Skeletal muscle satellite cell (primary cell): ENCODE measurements at regions not wholly inside any gene's neighbourhood (a gene's known extent, or its start where the extent isn't known, plus 50 kb on each side); places are given as distances from the start of the nearest gene placed in this dataset.
"Not testable (repeated sequence)": the region's sequence is repeated elsewhere in the genome, so short reads cannot be mapped to it uniquely, and the experiment has no call there.

Source experiments
- H3K27me3 ChIP-seq: 2 replicates; pipeline ENCODE4 v1.7.0; 2013; ENCODE audit warnings: low read length; ENCODE audit not compliant: control insufficient read depth, insufficient read depth
- H3K36me3 ChIP-seq: 2 replicates; pipeline ENCODE4 v1.7.0; 2013; ENCODE audit warnings: mild to moderate bottlenecking, control low read depth, low read length; ENCODE audit not compliant: insufficient read depth
- H3K4me1 ChIP-seq: 2 replicates; pipeline ENCODE4 v1.7.0; 2013; ENCODE audit warnings: low read length; ENCODE audit not compliant: control insufficient read depth, insufficient read depth
- H3K4me2 ChIP-seq: 2 replicates; pipeline ENCODE4 v1.7.0; 2013; ENCODE audit warnings: mild to moderate bottlenecking, low read length
- H3K4me3 ChIP-seq: 2 replicates; pipeline ENCODE4 v1.7.0; 2013; ENCODE audit warnings: low read length
- H3K9ac ChIP-seq: 2 replicates; pipeline ENCODE4 v1.7.0; 2013; ENCODE audit warnings: mild to moderate bottlenecking, low read depth, low read length, moderate library complexity
- H3K9me3 ChIP-seq: replicated peaks from 2 replicates; pipeline ENCODE4 v1.7.0; 2013; ENCODE audit warnings: mild to moderate bottlenecking, control low read depth, low read length

DNA sequence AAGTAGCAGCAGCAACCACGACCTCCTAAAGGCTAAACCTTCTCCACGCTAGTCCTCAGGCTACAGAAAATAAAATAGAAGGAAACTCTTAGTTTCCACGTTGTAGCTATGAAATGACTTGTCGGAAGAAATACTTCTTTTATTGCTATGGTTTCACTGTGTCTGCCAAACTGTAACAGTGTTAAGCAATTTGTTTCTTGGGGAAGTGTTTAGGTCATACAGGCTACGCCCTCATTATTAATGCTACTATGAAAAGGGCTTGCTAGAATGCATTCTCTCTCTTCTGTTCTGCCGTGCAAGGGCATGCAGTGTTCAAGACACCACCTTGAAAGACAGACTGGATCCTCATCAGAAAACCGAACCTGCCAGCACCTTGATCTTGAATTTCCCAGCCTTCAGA, 462.7 kb downstream of the PLOD2 start:
- H3K4me2 ChIP-seq, result no peak overlapping the region
- no peaks in the 10 kb centered on the region for H3K27me3 ChIP-seq
- no peak overlapping the region for H3K9ac ChIP-seq
- H3K36me3 ChIP-seq, result no peaks in the 10 kb centered on the region
- H3K4me3 ChIP-seq, result no peak overlapping the region
- no peaks in the 10 kb centered on the region for H3K4me1 ChIP-seq
- H3K9me3 ChIP-seq, result no peaks in the 10 kb centered on the region

DNA sequence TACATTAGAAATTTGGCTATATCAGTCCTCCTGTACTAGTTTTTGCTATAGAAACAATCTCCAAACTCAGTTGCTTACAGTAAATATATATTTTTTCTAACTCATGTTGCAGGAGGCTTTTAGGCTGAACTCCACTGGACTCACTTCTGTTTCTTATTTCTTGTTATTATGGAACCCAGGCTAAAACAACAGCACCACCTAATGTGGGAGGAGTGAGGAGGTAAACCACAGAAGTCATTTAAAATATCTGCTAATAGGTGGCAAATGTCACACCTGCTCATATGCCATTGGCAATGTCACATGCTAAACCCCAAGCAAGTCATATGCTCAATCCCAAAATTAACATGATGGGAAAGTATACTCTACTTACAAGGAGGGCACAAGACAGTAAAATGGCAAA, 462.2 kb downstream of the PLOD2 start:
- no peak overlapping the region for H3K4me3 ChIP-seq
- H3K9ac ChIP-seq, result no peak overlapping the region
- H3K9me3 ChIP-seq, result no peaks in the 10 kb centered on the region
- no peaks in the 10 kb centered on the region for H3K27me3 ChIP-seq
- H3K36me3 ChIP-seq, result no peaks in the 10 kb centered on the region
- H3K4me2 ChIP-seq, result no peak overlapping the region
- no peaks in the 10 kb centered on the region for H3K4me1 ChIP-seq

DNA sequence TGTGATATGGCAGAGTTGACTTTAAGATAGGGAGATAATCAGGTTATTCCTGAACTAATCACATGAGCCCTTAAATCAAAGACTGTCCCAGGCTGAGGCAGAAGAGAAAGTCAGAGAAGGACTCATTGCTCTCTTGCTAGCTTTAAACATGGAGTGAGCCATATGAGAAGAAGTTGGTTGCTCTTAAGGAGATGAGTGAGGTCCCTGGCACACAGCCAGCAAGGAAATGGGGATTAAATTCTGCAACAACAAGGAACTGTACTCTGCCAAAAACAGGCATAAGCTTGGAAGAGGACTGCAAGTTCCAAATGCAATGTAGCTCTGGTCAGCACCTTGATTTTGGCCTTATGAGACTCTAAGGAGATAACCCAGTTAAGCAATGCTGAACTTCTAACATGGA, 457.0 kb downstream of the PLOD2 start:
- H3K27me3 ChIP-seq, result no peaks in the 10 kb centered on the region
- no peaks in the 10 kb centered on the region for H3K36me3 ChIP-seq
- no peak overlapping the region for H3K9ac ChIP-seq
- H3K9me3 ChIP-seq, result no peaks in the 10 kb centered on the region
- no peak overlapping the region for H3K4me3 ChIP-seq
- H3K4me2 ChIP-seq, result no peak overlapping the region
- no peaks in the 10 kb centered on the region for H3K4me1 ChIP-seq

DNA sequence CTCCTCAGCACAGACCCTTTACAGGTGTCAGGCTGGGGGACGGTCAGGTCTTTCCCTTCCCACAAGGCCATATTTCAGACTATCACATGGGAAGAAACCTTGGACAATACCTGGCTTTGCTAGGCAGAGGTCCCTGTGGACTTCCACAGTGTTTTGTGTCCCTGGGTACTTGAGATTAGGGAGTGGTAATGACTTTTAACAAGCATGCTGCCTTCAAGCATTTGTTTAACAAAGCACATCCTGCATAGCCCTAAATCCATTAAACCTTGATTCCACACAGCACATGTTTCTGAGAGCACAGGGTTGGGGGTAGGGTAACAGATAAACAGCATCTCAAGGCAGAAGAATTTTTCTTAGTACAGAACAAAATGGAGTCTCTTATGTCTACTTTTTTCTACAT, 451.2 kb downstream of the PLOD2 start:
- not testable (repeated sequence) for H3K27me3 ChIP-seq, H3K9ac ChIP-seq, H3K9me3 ChIP-seq, H3K4me2 ChIP-seq, H3K36me3 ChIP-seq, H3K4me3 ChIP-seq, H3K4me1 ChIP-seq

DNA sequence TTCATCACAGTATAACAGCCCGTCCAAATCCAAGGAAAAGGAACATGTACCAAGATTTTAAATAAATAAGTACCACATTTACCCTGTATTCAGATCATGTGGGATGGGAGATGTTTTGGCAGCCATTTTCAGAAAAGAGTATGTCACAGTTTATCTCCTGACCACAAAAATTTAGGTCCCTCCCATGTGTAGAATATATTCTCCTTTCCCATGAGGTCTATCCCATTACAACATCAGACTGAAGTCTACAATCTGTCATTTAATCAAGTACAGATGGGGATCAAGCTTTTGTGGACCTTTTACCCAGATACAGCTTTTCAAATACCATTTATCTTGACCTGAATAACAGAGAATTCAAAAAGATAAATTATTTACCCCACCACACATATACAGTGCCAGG, 444.5 kb downstream of the PLOD2 start:
- H3K4me2 ChIP-seq, result no peak overlapping the region
- H3K36me3 ChIP-seq, result no peaks in the 10 kb centered on the region
- no peak overlapping the region for H3K9ac ChIP-seq
- no peaks in the 10 kb centered on the region for H3K27me3 ChIP-seq
- H3K9me3 ChIP-seq, result no peaks in the 10 kb centered on the region
- H3K4me1 ChIP-seq, result no peaks in the 10 kb centered on the region
- H3K4me3 ChIP-seq, result no peak overlapping the region

DNA sequence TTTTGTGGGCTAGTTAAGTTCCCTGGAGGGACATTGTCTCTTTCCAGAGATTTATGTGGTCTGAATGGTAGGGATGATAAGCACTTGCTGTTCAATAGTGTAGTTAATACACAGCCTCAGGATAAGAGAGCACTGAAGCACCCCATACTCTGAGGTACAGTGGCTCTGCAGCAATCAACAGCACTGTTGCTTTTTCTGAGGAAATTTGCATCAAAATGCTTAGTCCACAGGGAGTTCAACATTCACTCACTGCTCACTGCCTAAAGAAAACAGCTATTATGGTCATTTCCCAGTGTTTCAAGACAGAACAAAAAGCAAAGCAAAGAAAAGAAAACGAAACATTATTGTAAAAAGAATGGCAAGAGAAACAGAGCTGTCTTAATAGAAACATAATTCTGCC, 441.9 kb downstream of the PLOD2 start:
- Histone ChIP-seq H3K4me3 (no peak overlapping the region), H3K27me3 (no peaks in the 10 kb centered on the region), H3K4me1 (no peaks in the 10 kb centered on the region), H3K9ac (no peak overlapping the region), H3K9me3 (no peaks in the 10 kb centered on the region), H3K36me3 (no peaks in the 10 kb centered on the region), H3K4me2 (no peak overlapping the region)

DNA sequence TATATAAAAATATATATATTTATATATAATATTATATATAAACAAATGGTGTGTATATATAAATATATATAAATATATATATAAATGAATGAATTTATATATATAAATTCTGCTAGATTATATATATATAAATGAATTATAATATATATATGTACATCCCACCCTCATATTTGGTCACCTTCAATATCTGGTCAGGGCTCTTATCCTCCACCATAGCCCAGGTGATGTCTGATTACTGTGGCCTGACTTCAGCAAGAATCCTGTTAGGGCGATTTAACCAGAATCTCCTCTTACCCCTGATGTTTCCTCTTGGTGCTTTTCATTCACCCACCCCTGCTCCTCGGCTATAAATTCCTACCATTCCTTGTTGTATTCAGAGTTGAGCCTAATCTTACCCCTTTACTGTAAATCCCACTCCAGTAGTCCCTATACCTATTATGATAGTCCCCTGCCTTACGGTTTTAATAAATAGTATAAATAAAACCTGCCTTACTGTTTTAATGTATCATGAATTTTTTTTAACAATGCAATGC, 439.6 kb downstream of the PLOD2 start:
- no peak overlapping the region for H3K4me3 ChIP-seq
- H3K9ac ChIP-seq, result no peak overlapping the region
- H3K4me1 ChIP-seq, result no peaks in the 10 kb centered on the region
- no peaks in the 10 kb centered on the region for H3K27me3 ChIP-seq
- H3K36me3 ChIP-seq, result no peaks in the 10 kb centered on the region
- H3K4me2 ChIP-seq, result no peak overlapping the region
- H3K9me3 ChIP-seq, result no peaks in the 10 kb centered on the region

DNA sequence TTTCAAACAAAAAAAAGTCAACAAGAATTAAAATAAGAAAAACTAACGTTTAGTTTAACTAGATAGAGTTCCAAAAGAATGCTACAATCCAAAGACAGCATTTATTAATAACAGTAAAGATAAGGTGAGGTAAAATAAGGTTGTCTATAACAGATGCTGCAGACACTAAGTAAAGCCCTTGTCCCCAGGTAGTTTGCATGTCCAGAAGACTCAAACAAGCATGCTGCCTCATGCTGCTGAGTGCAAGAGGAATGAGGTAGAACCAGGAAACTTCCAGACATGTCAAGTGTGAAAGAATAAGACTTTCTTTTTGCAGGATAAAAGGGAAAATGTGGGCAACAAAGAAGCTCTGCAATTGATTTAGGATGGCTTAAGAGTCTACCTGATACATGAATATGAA, 439.2 kb downstream of the PLOD2 start:
- no peak overlapping the region for H3K4me2 ChIP-seq
- no peaks in the 10 kb centered on the region for H3K36me3 ChIP-seq
- H3K9ac ChIP-seq, result no peak overlapping the region
- no peaks in the 10 kb centered on the region for H3K27me3 ChIP-seq
- no peaks in the 10 kb centered on the region for H3K9me3 ChIP-seq
- no peak overlapping the region for H3K4me3 ChIP-seq
- H3K4me1 ChIP-seq, result no peaks in the 10 kb centered on the region

DNA sequence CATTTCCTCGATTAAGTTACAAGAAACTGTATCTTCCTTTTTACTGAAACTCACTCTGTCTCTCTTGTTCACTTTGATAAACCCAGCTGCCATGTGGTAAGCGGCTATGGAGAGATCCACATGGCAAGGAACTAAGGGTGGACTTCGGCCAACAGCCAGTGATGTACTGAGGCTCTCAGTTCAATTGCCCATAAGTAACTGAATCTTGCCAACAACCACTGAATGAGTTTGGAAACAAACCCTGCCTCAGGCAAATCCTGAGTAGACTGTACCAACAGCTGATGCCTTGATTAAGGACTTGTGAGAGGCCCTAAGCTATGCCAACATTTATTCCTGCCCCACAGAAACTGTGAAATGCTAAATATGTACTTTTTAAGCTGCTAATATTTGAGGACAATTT, 433.5 kb downstream of the PLOD2 start:
- no peaks in the 10 kb centered on the region for H3K27me3 ChIP-seq
- no peak overlapping the region for H3K9ac ChIP-seq
- H3K4me1 ChIP-seq, result no peaks in the 10 kb centered on the region
- no peak overlapping the region for H3K4me3 ChIP-seq
- no peaks in the 10 kb centered on the region for H3K36me3 ChIP-seq
- H3K4me2 ChIP-seq, result no peak overlapping the region
- no peaks in the 10 kb centered on the region for H3K9me3 ChIP-seq

DNA sequence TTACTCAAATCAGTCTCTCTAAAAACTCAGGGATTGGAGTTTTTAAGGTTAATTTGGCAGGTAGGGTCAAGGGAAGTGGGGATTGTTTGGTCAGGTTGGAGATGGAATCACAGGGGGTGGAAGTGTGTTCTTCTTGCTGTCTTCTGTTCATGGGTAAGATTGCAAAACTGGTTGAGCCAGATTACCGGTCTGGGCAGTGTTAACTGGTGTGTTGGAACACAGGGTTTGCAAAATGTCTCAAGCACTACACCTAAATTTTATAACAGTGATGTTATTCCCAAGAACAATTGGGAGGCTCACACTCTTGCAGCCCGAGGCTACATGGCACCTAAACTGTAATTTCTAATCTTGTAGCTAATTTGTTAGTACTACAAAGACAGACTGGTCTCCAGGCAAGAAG, 425.4 kb downstream of the PLOD2 start:
- Histone ChIP-seq H3K9ac (no peak overlapping the region), H3K27me3 (no peaks in the 10 kb centered on the region), H3K4me3 (no peak overlapping the region), H3K36me3 (no peaks in the 10 kb centered on the region), H3K9me3 (no peaks in the 10 kb centered on the region), H3K4me1 (no peaks in the 10 kb centered on the region), H3K4me2 (no peak overlapping the region)

DNA sequence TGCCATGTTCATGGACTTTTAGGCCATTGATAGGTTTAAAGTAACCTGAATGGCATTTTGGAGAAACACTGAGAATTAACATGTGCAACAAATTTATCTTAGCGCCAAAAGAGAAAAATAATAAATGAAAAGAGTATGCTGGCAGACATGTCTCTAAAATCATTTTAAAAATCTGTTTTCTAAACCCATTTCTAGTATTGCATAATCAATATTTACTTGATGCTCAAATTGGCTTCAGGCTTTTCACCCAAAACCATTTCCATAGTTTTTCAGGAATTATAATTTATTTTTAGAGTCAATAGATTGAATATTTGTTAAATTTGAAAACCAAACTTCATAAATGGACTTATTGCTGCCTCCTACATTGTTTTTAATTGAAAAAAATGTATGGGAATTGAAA, 423.0 kb downstream of the PLOD2 start:
- Histone ChIP-seq H3K4me1 (no peaks in the 10 kb centered on the region), H3K4me2 (no peak overlapping the region), H3K4me3 (no peak overlapping the region), H3K27me3 (no peaks in the 10 kb centered on the region), H3K9me3 (no peaks in the 10 kb centered on the region), H3K9ac (no peak overlapping the region), H3K36me3 (no peaks in the 10 kb centered on the region)

DNA sequence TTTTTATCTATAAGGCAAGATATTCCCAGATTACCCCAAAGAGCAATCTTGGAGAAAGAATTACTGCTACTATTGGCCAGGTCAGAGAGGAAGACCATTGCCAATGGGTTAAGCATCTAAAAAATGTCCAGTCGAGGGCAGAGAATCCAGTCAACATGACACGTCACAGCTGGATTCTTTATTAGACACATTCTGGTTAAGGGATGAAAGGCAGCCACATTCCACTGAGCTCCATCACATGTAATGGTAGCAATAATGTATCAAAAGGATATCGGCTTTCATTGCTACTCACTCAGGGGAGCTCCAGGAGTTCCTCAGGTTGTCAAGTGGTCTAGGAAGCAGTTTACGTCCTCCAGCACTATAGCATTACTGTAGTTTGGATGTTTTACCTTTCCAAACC, 421.1 kb downstream of the PLOD2 start:
- H3K4me2 ChIP-seq, result no peak overlapping the region
- H3K9me3 ChIP-seq, result no peaks in the 10 kb centered on the region
- H3K9ac ChIP-seq, result no peak overlapping the region
- no peak overlapping the region for H3K4me3 ChIP-seq
- no peaks in the 10 kb centered on the region for H3K27me3 ChIP-seq
- no peaks in the 10 kb centered on the region for H3K36me3 ChIP-seq
- no peaks in the 10 kb centered on the region for H3K4me1 ChIP-seq
